Mesothelial cell of epicardium (in vitro differentiated cells): ENCODE measurements at regions not wholly inside any gene's neighbourhood (a gene's known extent, or its start where the extent isn't known, plus 50 kb on each side); places are given as distances from the start of the nearest gene placed in this dataset.
A peak's percentile ranks its signal among the peaks of the same experiment; 100 is the strongest.

Experiments
- DNase-seq, 2 experiments: peaks; one replicate each; pipeline ENCODE4 v3.0.0; 2021; ENCODE audit warnings: low spot score in 2 of 2; ENCODE audit not compliant: unreplicated experiment in 2 of 2
- H3K27ac Mint-ChIP-seq: 2 replicates; pipeline ENCODE4 v1.8.0; 2021; ENCODE audit warnings: mixed read lengths
- H3K27me3 Mint-ChIP-seq: 2 replicates; pipeline ENCODE4 v1.8.0; 2021; ENCODE audit warnings: low read depth, mixed read lengths
- H3K36me3 Mint-ChIP-seq: 2 replicates; pipeline ENCODE4 v1.8.0; 2021; ENCODE audit warnings: mixed read lengths
- H3K4me1 Mint-ChIP-seq: 2 replicates; pipeline ENCODE4 v1.8.0; 2021; ENCODE audit warnings: mixed read lengths
- H3K4me3 Mint-ChIP-seq: 2 replicates; pipeline ENCODE4 v1.8.0; 2021; ENCODE audit warnings: mild to moderate bottlenecking, moderate library complexity, mixed read lengths
- H3K9me3 Mint-ChIP-seq: 2 replicates; pipeline ENCODE4 v1.8.0; 2021; ENCODE audit warnings: mixed read lengths
- CTCF ChIP-seq: fragments of 200-600 bp; sonication (generic); IDR thresholded peaks from one replicate; pipeline ENCODE4 v1.5.0; 2021; ENCODE audit warnings: antibody characterized with exemption; ENCODE audit not compliant: unreplicated experiment

- Mint-ChIP-seq H3K4me1 (peaks cover 10% of the 10 kb centered on the region), H3K27me3 (no peaks in the 10 kb centered on the region)
These were observed 53.8 kb upstream of the PRDX6 start for GRCh38 chr1:173423291-173423690.

GRCh38 chr1:173424143-173424542 lies 53.0 kb upstream of the PRDX6 start:
- Mint-ChIP-seq H3K4me3 (no peak overlapping the region), H3K9me3 (no peaks in the 10 kb centered on the region), H3K27ac (peak overlapping the region; percentile 4), H3K27me3 (no peaks in the 10 kb centered on the region), H3K4me1 (peaks cover 11% of the 10 kb centered on the region), H3K36me3 (no peaks in the 10 kb centered on the region)
- no peak for TF ChIP-seq CTCF
- DNase-seq: no peak

More at GRCh38 chr1:173423291-173423690, 53.8 kb upstream of the PRDX6 start:
- no peak for TF ChIP-seq CTCF
- H3K4me3 Mint-ChIP-seq: no peak overlapping the region
- H3K36me3 Mint-ChIP-seq: no peaks in the 10 kb centered on the region
- no peak overlapping the region for H3K27ac Mint-ChIP-seq
- no peaks in the 10 kb centered on the region for H3K9me3 Mint-ChIP-seq
- no peak for DNase-seq

GRCh38 chr1:173424782-173425407 lies 52.2 kb upstream of the PRDX6 start:
- H3K27ac Mint-ChIP-seq: peak overlapping the region; percentile 3

DNA sequence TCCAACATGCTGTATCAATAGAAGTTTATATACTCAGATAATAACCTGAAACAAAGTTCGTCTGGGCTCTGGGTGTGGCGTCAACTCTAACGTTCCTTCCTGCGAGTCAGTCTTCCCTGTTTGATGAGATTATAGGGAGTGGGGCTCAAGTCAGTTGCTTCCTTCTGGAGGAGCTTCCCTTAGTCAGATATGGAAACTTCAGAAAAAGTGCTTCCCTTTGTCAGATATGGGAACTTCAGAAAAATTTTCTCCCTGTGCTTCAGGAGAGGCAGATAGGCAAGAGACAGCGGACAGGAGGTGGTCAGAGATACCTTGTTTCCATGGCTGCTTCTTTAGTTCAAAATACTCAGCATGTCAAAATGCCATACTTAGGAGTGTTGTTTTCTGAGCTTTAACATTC lies 51.1 kb upstream of the PRDX6 start:
- H3K4me3 Mint-ChIP-seq: no peak overlapping the region
- H3K27ac Mint-ChIP-seq: no peak overlapping the region
- TF ChIP-seq CTCF: no peak
- DNase-seq: no peak
- no peaks in the 10 kb centered on the region for H3K36me3 Mint-ChIP-seq
- no peaks in the 10 kb centered on the region for H3K9me3 Mint-ChIP-seq
- H3K27me3 Mint-ChIP-seq: no peaks in the 10 kb centered on the region
- H3K4me1 Mint-ChIP-seq: peaks cover 21% of the 10 kb centered on the region

More at GRCh38 chr1:173424782-173425407, 52.2 kb upstream of the PRDX6 start:
- no peak for TF ChIP-seq CTCF
- H3K9me3 Mint-ChIP-seq: no peaks in the 10 kb centered on the region
- peaks cover 17% of the 10 kb centered on the region for H3K4me1 Mint-ChIP-seq
- no peak overlapping the region for H3K4me3 Mint-ChIP-seq
- no peaks in the 10 kb centered on the region for H3K36me3 Mint-ChIP-seq
- H3K27me3 Mint-ChIP-seq: no peaks in the 10 kb centered on the region
- no peak for DNase-seq

- no peaks in the 10 kb centered on the region for H3K36me3 Mint-ChIP-seq
- H3K4me1 Mint-ChIP-seq: peaks cover 21% of the 10 kb centered on the region
- H3K4me3 Mint-ChIP-seq: no peak overlapping the region
- TF ChIP-seq CTCF: no peak
- H3K27me3 Mint-ChIP-seq: no peaks in the 10 kb centered on the region
- no peak for DNase-seq
- no peak overlapping the region for H3K27ac Mint-ChIP-seq
- H3K9me3 Mint-ChIP-seq: no peaks in the 10 kb centered on the region
These were observed 49.7 kb upstream of the PRDX6 start for GRCh38 chr1:173427146-173428054.
